ENCODE measurements at regions not wholly inside any gene's neighbourhood (a gene's known extent, or its start where the extent isn't known, plus 50 kb on each side); places are given as distances from the start of the nearest gene placed in this dataset.
"Not testable (repeated sequence)": the region's sequence is repeated elsewhere in the genome, so short reads cannot be mapped to it uniquely, and the experiment has no call there.

DNA sequence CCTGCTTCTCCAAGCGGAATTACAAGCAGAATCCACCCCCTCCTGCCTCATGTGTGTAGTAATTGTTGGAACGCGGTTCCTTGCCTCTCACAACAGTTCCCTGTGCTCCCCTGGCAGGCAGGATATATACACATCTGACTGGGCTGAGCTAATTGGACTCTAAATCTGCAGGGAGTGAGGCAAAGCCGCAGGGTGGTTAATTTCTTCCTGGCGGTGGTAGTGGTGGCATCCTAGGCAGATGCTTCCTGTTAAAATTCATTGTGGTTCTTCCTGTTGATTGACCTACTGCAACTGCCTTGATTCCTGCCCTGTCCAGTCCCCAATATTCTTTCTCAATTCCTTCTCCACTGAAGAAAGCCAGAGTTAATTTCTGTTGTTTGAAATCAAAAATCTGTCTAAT, 202.9 kb upstream of the PROK2 start:
- no peak for DNase-seq (ENCODE audit: low read depth)
- no peak overlapping the region for H3K4me3 ChIP-seq (ENCODE audit: low read depth, low read length)
- H3K36me3 ChIP-seq (ENCODE audit: control insufficient read depth, insufficient read depth, low read length), result no peaks in the 10 kb centered on the region
- H3K27me3 ChIP-seq (ENCODE audit: control insufficient read depth, insufficient read depth, low read length), result no peaks in the 10 kb centered on the region
- TF ChIP-seq, protein P1, sequence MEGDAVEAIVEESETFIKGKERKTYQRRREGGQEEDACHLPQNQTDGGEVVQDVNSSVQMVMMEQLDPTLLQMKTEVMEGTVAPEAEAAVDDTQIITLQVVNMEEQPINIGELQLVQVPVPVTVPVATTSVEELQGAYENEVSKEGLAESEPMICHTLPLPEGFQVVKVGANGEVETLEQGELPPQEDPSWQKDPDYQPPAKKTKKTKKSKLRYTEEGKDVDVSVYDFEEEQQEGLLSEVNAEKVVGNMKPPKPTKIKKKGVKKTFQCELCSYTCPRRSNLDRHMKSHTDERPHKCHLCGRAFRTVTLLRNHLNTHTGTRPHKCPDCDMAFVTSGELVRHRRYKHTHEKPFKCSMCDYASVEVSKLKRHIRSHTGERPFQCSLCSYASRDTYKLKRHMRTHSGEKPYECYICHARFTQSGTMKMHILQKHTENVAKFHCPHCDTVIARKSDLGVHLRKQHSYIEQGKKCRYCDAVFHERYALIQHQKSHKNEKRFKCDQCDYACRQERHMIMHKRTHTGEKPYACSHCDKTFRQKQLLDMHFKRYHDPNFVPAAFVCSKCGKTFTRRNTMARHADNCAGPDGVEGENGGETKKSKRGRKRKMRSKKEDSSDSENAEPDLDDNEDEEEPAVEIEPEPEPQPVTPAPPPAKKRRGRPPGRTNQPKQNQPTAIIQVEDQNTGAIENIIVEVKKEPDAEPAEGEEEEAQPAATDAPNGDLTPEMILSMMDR (IDR thresholded peaks at IDR 0.05; ENCODE audit: insufficient read depth, low read length, poor library complexity, severe bottlenecking), result no peak

DNA sequence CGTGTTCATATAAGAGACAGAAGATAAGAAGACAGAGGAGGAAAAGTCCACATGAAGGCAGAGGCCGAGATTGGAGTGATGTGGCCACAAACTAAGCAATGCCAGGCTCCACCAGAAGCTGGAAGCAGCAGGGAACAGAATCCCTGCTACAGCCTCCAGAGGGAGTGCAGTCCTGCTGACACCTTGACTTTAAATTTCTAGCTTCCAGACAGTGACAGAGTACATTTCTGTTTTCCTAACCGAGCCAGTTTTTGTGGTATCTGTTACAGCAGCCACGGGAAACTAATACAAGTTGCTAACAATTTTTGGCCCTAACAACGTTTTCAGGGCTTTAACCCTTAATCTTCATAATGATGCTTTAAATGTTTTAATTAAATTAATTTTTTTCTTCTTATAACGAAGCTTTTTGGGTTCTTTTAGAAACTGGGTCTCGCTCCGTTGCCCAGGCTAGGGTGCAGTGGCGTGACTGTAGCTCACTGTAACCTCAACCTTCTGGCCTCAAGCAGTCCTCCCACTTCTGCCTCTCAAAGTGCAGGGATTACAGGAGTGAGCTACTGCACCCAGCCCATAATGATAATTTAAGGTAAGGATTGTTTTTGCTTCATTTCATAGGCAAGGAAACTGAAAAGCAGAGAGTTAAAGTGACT, 202.3 kb upstream of the PROK2 start:
- no peak for DNase-seq (ENCODE audit: low read depth)
- no peak overlapping the region for H3K4me3 ChIP-seq (ENCODE audit: low read depth, low read length)
- no peaks in the 10 kb centered on the region for H3K36me3 ChIP-seq (ENCODE audit: control insufficient read depth, insufficient read depth, low read length)
- TF ChIP-seq, protein P1 (IDR thresholded peaks at IDR 0.05; ENCODE audit: insufficient read depth, low read length, poor library complexity, severe bottlenecking), result peak; percentile 16
- H3K27me3 ChIP-seq (ENCODE audit: control insufficient read depth, insufficient read depth, low read length), result no peaks in the 10 kb centered on the region

DNA sequence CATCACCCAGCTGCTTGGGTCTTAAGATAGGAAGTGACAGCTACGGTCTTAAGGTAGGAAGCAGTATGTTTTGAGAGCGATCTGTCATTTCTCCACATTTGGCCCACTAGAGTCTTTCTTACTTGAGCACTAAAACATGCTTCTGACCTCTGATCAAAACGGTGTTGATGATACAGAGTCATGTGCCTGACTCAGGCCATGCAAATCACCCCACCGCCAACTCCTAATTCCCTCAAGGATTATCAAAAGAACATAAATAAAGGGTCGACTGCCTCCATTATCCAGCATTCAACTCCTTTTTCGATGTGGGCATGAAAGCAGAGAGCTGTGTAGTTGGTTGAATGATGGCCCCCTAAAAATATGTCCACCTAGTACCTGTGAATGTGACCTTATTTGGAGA, 201.7 kb upstream of the PROK2 start:
- no peaks in the 10 kb centered on the region for H3K36me3 ChIP-seq (ENCODE audit: control insufficient read depth, insufficient read depth, low read length)
- no peak overlapping the region for H3K4me3 ChIP-seq (ENCODE audit: low read depth, low read length)
- no peaks in the 10 kb centered on the region for H3K27me3 ChIP-seq (ENCODE audit: control insufficient read depth, insufficient read depth, low read length)
- TF ChIP-seq, protein P1 (IDR thresholded peaks at IDR 0.05; ENCODE audit: insufficient read depth, low read length, poor library complexity, severe bottlenecking), result no peak
- DNase-seq (ENCODE audit: low read depth), result no peak

DNA sequence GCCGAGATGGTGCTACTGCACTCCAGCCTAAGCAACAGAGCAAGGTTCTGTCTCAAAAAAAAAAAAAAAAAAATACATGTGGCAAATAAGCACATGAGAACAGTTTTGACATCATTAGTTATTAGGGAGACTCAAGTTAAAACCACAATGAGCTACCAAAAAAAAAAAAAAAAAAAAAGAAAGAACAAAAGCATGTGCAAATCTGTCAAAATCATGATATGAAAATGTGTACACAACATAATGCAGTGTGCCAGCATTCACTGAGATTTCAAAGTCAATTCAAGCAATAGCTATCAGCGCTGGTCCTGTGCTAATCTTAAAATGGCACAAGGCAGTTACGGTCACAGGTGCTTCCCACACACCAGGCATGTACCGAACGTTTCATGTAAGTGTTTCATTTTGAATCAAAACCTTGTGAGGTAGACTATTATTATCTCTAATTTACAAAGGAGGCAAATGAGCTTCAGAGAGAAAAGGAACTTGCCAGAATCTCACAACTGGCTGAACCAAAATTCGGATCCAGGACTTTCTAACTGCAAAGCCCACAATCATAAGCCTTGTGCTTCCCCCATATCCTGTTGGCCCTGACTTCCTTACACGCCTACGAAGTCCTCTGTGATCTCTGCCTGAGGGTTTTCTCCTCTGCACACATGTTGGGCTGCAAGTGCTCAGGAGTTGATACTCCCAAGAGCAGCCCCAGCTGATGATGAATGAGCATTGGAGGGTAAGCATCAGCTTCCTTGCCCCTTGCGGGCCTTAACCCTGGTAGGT, 200.1 kb upstream of the PROK2 start:
- no peak for DNase-seq (ENCODE audit: low read depth)
- no peak overlapping the region for H3K4me3 ChIP-seq (ENCODE audit: low read depth, low read length)
- H3K36me3 ChIP-seq (ENCODE audit: control insufficient read depth, insufficient read depth, low read length), result no peaks in the 10 kb centered on the region
- no peaks in the 10 kb centered on the region for H3K27me3 ChIP-seq (ENCODE audit: control insufficient read depth, insufficient read depth, low read length)
- TF ChIP-seq, protein P1 (IDR thresholded peaks at IDR 0.05; ENCODE audit: insufficient read depth, low read length, poor library complexity, severe bottlenecking), result no peak

DNA sequence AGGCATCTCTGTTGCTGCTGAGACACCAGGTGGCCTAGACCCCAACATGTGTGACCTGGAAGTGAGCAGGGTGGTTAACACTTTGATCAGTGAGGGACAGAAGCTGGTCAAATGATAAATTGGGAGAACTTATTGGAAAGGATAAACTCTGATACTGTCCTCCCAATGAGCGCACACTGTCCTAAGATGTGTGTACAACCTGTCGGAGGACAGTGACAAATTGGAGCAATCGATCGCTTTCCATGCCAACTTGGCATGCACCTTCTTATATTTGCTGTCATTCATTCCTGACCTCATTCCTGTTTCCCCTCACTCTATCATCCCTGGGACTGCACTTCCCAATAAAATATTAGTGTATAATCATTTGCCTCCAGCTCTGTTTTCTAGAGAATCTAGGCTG, 198.7 kb upstream of the PROK2 start:
- DNase-seq (ENCODE audit: low read depth), result no peak
- no peaks in the 10 kb centered on the region for H3K36me3 ChIP-seq (ENCODE audit: control insufficient read depth, insufficient read depth, low read length)
- no peaks in the 10 kb centered on the region for H3K27me3 ChIP-seq (ENCODE audit: control insufficient read depth, insufficient read depth, low read length)
- TF ChIP-seq, protein P1 (IDR thresholded peaks at IDR 0.05; ENCODE audit: insufficient read depth, low read length, poor library complexity, severe bottlenecking), result no peak
- no peak overlapping the region for H3K4me3 ChIP-seq (ENCODE audit: low read depth, low read length)

DNA sequence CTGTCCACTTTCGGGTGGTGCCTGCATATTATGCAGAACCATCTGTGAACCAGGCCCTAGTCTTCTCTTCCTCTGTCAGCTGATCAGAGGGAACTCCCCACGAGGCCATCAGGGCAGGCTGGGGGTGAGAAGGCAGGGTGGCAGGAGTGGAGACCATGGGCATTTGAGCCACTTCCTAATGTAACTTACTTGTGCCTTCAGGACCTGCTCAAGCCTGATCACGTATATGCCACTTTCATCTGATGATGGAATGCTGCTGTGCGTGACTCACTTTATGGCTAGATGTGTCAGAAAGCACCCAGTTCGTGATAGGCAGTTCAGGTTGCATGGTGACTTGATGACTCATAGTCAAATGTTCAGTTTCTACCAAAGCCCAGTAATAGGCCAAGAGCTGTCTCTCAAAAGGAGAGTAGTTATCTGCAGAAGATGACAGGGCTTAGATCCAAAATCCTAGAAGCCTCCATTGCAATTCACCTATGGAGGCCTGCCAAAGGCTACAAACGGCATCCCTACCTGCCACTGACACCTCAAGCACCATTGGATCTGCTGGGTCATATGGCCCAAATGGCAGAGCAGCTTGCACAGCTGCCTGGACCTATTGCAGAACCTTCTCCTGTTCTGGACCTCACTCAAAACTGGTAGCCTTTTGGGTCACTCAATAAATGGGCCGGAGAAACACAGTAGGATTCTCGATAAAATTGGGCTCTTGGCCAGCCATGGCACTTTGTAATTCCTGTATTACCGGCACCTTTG, 197.7 kb upstream of the PROK2 start:
- not testable (repeated sequence) for H3K27me3 ChIP-seq (ENCODE audit: control insufficient read depth, insufficient read depth, low read length); H3K4me3 ChIP-seq (ENCODE audit: low read depth, low read length); H3K36me3 ChIP-seq (ENCODE audit: control insufficient read depth, insufficient read depth, low read length)
- DNase-seq (ENCODE audit: low read depth), result peak; percentile 91

Measured in kidney epithelial cell (primary cell).